GM10248 (cell line): ENCODE measurements at regions not wholly inside any gene's neighbourhood (a gene's known extent, or its start where the extent isn't known, plus 50 kb on each side); places are given as distances from the start of the nearest gene placed in this dataset.

ENCODE experiments used
- CTCF ChIA-PET: fragments of 300-600 bp; sonication (Branson Sonifier 250); formaldehyde crosslinking; extraction: SDS; loops from one replicate; lab custom pipeline; 2021; ENCODE audit warnings: antibody characterized with exemption; lab: Yijun Ruan, JAX
- POLR2A ChIA-PET: fragments of 350-650 bp; sonication (Branson Sonifier 250); formaldehyde crosslinking; extraction: SDS; loops from one replicate; lab custom pipeline; 2020; ENCODE audit warnings: antibody characterized with exemption; lab: Yijun Ruan, JAX
- DNase-seq: peaks from one replicate; pipeline ENCODE4 v3.0.0; 2012; ENCODE audit errors: extremely low spot score
- CTCF ChIP-seq: IDR thresholded peaks from 2 replicates; pipeline ENCODE4 v1.5.1; 2012; ENCODE audit warnings: mild to moderate bottlenecking, low read depth; ENCODE audit errors: extremely low read depth, missing control alignments, control extremely low read depth

GRCh38 chr17:13920413-13920812 lies 148.9 kb upstream of the COX10 start:
- ChIA-PET POLR2A (no interaction called here), CTCF (no interaction called here)
- DNase-seq, result no peak
- TF ChIP-seq CTCF, result no peak

DNA sequence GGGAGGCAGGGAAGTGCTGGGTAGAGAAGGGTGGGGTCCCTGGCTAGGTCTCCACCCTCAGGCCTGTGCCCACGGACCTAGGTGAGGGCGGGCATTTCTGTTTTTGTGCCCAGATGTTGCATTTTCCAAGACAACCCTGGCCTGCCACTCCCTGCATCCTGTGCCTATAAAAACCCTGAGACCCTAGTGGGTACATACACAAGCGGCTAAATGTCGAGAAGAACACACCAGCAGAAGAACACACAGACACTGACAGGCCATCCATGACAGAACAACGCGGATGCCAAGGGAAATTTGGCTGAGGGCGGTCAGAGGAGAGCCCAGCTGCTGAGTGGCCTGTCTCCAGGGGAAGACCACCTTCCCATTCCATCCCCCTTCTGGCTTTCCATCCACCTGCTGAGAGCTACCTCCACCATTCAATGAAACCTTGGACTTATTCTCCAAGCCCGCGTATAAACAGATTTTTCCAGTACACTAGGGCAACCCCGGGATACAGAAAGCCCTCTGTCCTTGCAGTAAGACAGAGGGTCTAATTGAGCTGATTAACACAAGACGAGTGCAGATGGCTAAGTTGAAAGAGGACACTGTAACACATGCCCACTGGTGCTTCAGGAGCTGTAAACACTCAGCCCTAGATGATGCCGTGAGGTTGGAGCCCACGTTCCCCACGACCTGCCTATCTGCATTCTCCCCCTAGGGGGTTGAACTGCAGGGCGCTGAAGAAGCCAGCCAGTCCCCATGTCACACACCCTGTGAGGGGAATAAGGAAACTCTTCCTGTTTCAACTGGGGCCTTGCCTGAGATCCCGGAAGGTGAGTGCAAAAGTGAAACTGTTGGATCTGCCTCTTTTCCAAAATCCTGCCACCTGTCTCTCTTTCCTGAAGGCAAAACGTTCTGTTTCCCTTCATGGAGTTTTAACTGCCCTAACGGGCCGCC lies 147.2 kb upstream of the COX10 start:
- CTCF ChIA-PET, result interaction anchor here (1.4 kb wide), 1 partner anchor 20 kb away, joined by 3 read pairs; no protein-coding TSS in a partner anchor
- POLR2A ChIA-PET, result no interaction called here
- DNase-seq, result no peak
- no peak for TF ChIP-seq CTCF

- ChIA-PET POLR2A (no interaction called here), CTCF (no interaction called here)
- no peak for DNase-seq
- TF ChIP-seq CTCF, result no peak
Measured at GRCh38 chr17:13922885-13923284, 146.4 kb upstream of the COX10 start.

GRCh38 chr17:13925579-13925978 lies 143.7 kb upstream of the COX10 start:
- ChIA-PET POLR2A (no interaction called here), CTCF (no interaction called here)
- TF ChIP-seq CTCF, result no peak
- DNase-seq, result no peak

- no peak for DNase-seq
- TF ChIP-seq CTCF, result no peak
- ChIA-PET POLR2A (no interaction called here), CTCF (no interaction called here)
Measured at GRCh38 chr17:13931111-13931526, 138.2 kb upstream of the COX10 start.

DNA sequence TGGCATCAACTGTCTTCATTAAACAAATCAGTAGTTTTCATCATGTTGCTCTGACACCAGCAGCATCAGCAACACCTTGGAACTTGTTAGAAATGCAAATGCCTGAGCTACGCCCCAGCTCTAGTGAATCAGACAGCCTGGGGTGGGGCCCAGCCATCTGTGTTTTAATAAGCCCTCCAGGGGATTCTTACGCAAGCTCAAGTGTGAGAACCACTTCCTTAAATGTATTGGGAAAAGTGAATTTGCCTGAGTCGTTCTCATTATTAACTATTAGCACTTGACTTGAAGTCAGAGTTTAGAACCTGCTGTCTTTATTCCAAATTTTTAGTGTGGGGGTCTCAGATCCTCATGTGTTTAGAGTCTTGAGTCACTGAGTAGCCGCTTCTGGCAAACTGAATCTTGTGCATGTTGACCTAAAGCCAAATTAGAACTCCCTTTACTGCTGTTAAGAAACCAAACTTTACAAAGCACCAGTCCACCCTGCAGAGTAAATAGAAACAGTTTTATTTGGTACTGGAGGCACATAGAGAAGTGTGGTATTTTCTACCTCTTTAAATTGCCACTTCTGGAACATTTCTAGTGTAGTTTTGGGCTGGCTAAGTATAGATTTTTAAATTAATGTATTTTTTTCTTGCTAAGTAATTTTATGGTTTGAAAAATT lies 137.4 kb upstream of the COX10 start:
- CTCF ChIA-PET, result no interaction called here
- TF ChIP-seq CTCF, result no peak
- POLR2A ChIA-PET, result no interaction called here
- DNase-seq, result no peak
